ENCODE measurements at regions not wholly inside any gene's neighbourhood (a gene's known extent, or its start where the extent isn't known, plus 50 kb on each side); places are given as distances from the start of the nearest gene placed in this dataset.

DNA sequence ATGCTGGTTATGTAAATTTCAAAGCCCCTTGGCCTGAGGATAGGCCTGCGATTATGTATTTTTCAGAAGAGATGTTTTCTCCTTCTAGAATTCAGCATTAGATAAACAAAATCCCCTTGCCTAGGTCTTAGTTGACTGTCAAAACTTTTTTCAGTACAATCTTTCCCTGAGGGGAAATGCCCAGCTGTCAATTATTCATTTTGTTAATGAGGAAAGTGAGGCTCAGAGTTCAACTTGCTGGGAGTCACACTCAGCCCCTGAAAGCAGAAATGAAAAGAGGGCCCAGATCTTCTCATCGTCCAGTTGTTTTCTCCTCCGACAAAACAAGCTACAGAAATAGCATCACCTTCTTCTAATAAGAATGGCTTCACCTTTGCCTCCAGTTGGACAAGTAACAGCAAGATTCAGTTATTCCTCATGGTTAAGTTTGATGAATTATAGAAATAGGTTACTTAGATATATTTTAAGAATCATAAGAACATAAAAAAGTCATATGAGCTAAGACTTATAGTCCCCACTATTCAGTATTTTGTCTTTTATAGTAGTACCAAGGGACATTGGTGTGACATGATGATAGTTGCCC, 627.1 kb upstream of the WWC1 start:
- no peak for DNase-seq (ENCODE audit: low read depth, low spot score)

DNA sequence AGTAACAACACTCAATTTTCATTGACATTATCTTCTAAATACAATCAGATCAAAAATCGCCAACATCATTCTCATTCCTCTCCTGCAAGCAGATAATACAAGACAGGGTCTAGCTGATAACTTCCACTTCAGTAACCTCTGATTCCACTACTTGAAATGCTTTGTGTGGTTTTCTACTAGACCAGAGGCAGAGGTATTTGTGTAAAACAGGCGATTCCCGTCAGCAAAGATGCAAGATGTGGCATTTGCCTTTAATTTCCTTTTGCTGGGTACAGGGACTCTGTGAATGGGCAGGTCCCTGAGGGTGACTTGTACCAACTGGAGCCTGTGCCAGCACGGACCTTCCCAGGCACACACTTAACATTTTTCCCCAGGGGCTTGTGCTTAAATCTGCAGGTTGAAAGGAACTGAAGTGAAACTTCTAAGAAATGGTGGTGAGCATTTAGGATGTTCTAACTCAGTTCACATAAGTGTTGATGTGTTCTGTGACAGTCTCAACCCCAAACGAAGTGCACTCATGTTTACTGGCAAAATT, 625.5 kb upstream of the WWC1 start:
- DNase-seq (ENCODE audit: low read depth, low spot score) = no peak

DNA sequence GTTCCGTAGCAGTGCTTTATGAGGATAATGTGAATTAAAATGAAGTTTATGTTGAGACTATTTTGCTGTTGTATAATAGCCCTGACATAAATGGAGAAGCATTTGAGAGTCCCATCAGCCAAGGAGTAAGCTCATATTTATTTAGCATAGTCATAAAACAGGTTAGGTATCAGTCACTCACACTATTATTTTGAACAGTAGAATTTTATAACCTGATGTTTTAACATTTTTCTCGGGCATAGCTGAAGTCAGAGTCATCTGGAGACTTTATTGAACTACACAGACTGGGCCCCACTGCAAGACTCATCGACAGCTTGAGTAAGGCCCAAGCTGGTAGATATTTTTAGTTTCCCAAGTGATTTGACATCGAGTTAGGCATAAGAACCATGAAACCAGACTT, 620.3 kb upstream of the WWC1 start:
- no peak for DNase-seq (ENCODE audit: low read depth, low spot score)

DNA sequence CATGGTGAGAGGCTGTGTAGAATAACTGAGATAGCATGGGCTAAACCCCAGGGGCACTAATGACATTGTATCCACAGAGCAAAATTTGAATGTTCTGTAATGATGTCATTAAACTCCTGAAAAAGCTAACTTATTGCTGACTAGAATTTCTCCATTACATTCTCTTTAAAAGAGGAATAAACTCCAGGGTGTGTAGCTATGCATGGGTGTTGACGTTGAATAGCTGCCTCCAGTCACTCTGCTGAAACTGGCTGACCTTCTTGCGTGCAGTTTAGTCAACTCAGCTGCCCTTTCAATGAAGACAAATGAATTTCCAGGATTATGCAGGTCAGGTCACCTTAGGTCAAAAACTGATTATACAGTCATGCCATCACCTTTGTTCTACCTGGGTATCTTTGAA, 617.5 kb upstream of the WWC1 start:
- DNase-seq (ENCODE audit: low read depth, low spot score) = no peak

DNA sequence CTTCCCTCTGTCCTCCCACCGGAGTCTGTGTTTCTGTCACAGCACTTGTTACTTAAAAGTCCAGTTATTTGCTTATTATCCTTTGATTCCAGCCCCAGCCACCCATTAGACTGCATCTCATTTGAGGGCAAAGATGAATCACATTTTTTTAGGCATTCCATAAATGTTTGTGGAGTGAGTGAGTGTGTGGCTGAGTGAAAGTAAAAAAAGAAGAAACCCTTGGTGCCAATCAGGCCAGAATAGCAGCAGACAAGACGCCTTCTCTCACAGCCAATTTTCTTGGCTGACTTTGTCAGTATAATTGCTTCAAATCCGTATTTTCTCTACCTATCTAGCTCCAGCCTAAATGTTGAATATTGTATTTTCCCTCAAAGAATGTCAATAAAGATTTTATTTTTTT, 613.0 kb upstream of the WWC1 start:
- no peak for DNase-seq (ENCODE audit: low read depth, low spot score)

DNA sequence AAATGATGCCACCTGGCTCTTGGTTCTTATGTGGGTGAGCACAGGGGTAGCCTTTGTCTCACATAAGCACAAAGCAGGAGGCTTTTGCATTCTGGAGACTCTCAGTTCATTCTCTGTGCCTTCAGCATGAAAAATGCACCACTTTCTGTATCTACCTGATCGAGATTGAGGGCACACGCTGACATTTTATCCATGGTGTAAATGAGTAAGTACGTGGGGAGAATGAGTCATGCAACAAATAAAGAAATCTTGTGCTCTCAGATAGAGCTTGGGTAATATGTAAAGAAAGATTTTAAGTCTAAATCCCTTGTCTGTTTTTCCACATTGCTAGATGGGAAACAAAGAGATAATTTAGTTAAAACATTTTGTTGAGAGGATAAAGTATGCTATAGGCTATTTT, 607.2 kb upstream of the WWC1 start:
- no peak for DNase-seq (ENCODE audit: low read depth, low spot score)

DNA sequence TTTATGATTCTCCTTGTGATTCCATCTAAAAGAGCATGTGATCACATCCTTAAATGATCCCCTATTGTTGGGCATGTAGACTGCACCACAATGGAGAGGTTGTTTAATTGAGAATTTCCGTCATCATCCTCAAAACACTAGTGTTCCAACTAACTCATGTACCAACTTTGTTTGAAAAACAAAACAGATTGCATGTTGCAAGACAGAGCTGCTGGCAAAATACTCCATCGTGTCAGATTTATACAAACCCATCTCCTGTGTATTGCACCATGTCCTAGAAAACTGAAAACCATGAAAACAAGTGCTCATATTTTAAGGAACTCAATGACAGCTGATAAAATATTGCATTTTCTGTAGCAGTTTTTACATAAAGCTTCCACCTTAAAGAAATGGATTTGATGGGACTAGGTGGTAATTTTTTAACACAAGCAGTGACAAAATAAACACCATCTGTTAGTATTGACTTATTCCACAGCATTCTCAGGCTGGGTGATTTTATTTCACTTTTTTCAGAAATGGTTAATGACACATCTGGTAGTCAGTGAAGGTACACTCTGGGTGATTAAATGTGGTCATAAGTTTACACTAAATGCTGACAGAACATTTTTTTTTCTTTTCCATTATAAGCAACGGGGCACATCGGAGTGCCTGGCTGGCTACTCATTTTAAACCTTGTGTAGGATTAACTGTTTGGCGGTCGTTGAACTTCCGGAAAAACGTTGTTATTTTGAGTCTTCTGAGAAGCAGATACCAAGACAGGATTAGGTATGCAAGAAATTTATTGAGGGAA, 602.9 kb upstream of the WWC1 start:
- DNase-seq (ENCODE audit: low read depth, low spot score) = no peak

DNA sequence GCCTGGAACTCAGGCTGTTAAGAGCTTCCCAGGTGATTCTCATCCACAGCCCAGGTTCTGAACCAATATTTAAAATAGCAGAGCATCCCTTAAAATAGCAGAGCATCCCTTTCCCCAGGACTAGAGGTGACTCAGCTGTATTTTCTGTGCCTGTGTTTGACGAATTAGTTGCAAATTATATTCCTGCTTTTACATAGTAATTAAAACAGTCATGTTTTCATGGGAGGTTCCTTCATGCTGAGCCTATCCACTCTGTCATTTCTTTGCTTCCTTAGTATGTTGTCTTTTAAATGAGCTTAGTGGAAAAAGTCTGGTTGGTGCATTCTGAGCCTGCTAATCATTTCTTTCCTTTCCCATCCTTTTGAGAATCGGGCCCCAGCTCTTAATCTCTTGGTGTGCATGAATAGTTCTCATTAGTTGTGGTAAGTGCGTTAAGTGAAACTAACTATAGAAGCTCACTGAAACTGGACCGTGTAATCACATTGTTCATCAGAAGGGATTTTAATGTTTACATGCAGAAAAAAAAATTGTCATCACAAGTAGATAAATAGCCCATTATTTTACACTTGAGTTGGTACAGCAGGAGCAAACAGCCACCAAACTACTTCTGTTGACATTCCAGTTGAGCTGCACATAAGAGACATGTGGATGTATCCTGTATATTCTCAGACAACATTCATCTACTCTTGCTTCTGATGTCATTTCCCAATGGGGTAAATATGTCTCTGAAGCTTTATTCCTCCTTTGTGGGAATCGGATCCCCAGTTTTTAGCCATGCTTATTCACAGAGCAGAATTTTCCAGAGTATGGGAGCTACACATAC, 596.9 kb upstream of the WWC1 start:
- DNase-seq (ENCODE audit: low read depth, low spot score) = no peak

DNA sequence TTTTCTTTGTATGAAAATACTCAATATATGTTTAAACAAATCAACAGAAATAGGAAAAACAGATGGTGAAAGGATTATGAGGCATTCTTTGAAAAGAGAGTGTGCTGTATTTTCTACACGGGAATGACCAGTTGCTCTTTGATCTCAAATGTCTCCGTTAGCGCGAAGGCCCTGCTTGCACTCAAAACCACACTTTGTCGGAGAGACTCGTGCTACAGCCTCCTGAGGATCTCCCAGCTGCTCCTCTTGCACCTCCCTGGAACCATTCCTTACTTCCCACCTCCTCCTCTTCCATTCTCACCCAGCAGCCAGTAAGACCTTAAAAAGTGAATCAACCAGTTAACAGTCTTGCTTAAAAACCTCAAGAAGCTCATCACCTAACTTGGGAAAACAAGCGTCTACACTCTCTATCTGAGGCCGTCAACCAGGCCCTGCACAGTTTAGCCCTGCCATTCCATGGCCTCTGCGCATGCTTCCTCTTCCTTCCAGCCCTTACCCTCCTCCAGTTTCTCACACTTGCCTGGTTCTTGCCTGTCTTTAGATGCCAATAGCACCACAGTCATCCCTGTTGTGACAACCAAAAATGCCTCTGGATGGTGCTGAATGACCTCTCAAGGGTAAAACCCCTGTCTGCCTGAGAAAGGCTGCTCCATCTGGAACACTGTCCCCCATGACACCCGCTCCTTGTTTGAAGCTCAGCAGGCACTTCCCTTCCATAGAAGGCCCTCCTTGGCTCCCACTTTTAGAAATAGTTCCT, 594.7 kb upstream of the WWC1 start:
- DNase-seq (ENCODE audit: low read depth, low spot score) = no peak

DNA sequence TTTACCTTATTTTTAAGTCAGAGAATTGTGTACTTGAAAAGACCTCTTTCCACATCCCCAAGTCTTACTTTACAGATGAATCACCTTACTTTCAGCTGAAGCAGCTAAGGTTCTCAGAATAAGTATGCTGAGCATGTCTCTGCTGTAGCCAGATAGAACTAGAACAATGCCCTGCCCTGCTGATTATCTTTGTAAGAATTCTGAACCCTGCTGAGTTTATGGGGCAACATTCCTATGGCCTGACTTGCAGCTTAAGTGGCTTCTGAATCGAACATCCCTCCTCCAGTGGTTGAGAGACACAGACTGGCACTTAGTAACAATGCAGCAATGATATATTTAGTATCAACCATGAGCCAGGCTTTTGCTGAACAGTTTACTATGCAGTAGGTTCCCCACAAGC, 592.0 kb upstream of the WWC1 start:
- peak; percentile 45 for DNase-seq (ENCODE audit: low read depth, low spot score)

DNA sequence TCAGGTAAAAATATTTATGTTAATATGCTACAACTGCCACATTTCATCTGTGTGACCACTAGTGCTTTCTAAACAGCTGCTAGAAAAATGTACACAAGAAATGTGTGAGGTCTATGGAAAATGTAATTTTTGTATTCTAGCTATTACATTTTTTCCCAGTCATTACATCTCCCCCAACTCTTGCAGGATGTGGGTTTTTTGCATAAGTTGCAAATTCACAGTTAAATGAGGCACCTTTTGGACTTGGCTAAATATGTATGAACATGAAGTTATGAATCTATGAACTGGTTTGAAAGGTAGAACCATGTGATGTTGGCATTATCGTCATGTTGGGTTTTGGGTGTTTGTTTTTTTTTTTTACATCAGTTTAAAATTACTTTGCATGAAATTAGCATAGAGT, 590.4 kb upstream of the WWC1 start:
- DNase-seq (ENCODE audit: low read depth, low spot score) = no peak

DNA sequence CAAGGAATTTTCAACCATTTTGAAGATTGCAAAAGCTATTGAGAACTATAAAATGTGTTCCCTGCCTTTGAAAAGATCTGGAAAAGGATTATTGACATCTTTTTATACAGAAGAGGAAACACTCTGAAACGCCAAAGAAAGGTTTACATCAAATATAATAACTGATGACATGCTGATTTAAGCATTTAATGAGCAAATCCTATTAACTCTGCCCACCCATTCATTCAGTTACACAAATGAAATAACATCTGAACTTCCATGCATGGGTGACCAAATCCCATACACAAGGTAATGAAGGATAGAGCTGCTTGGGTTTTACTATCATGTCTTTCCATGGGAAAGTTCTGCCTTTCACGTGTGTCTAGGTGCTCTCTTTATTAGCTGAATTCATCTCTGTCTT, 589.4 kb upstream of the WWC1 start:
- DNase-seq (ENCODE audit: low read depth, low spot score) = no peak

DNA sequence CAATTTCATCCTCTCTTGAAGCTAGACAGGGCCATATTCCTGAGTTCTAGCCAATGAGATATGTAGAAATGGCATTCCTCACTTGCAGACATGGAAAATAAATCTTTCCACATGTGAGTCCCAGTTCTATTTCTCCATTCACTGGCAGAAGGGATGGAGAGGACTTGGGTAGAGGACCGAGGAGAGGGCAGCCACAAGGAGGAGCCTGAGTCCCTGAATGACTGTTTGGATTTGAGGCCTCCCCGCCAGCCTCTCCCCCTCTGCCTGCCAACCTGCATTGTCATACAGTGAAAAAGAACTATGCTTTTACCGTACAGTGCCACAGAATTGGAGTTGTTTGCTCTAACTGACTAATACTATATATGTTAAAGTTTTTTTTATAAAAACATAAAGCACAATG, 583.0 kb upstream of the WWC1 start:
- DNase-seq (ENCODE audit: low read depth, low spot score) = no peak

DNA sequence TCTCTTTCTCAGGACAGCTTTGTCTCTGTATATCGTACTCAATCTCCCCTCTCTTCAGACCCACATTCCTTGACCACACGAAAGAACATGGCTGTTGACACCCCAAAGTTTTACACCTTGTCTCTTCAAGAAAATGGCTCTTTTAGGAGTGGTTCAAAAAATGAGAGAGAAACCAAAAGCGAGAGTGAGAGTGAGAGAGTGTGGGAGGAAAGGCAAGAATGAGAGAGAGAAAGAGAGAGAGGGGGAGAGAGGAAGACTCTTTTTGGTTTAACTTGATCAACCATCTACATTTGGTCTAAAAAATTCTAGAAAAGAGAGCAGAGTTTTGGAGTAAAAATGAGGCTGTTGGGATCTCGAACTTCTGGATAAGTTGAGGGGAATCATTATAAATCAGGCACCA, 581.8 kb upstream of the WWC1 start:
- DNase-seq (ENCODE audit: low read depth, low spot score) = no peak

DNA sequence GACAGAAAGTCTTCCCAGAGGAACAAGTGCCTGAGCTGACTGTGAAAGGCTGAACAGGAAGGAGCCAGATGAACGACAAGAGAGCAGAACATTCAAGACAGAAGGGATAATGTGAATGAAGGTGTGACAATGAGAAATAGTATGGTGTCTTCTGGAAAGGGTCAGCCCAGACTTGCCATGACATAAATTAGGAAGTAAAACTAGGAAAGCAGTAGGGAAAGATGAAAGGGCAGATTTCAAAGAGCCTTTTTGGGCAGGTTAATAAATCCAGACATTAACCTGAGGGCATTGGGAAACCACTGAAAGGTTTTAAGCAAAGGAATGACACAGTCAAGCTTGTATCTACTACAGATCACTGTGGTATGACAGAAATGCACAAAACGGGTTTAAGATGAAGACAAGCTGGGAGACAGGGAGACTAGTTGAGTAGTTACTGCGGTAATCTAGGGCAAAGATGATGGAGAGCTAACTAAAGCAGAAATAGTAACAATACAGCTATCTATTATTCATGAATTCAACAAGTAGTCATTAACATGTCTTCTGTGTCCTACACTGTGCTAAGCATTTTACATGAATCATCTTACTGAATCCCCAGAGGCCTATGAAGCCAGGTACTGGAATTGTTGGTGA, 580.9 kb upstream of the WWC1 start:
- DNase-seq (ENCODE audit: low read depth, low spot score) = no peak

DNA sequence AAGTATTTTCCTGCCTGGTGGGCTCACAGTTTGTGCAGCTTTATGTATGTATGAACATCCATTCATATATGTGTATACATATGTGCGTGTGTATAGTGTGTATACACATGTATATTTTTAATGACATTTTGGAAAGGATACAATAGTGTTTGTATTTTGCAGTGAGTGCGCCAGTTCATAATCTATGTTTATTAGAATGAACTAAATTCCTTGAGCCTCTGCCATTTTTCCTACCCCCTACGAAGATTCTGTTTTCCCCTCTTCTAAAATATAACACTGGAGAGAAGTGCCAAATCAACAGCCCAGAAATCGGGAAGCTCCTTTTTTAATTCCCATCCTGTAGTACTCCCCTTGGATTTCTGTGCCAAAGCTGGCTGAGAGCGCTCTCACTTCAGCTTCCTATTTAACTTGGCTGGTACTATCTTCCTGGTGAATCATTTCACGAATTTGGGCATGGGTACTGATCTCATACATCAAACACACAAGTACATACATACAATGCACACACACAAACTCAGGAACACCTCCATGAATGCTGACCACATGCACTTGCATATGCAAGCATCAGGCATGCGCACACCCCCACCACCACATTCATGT, 578.4 kb upstream of the WWC1 start:
- DNase-seq (ENCODE audit: low read depth, low spot score) = no peak

DNA sequence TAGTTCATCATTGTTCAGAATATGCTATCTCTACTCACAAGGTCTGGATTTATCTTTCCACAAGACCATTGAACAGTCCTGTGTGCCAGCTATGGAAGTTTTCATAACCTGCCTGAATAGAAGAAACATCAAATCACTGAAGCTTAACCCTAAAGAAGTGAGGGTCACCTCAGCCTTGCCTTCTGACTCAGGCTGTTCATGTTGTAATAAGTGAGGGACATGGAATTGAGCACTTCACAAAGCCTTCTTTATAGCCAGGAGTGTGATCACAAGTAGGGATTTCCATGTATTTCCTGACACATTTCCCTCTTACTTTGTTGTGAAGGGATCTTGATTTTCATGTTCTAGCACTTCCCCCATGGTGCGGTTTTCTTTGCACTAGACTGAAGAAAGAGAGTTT, 577.5 kb upstream of the WWC1 start:
- no peak for DNase-seq (ENCODE audit: low read depth, low spot score)

DNA sequence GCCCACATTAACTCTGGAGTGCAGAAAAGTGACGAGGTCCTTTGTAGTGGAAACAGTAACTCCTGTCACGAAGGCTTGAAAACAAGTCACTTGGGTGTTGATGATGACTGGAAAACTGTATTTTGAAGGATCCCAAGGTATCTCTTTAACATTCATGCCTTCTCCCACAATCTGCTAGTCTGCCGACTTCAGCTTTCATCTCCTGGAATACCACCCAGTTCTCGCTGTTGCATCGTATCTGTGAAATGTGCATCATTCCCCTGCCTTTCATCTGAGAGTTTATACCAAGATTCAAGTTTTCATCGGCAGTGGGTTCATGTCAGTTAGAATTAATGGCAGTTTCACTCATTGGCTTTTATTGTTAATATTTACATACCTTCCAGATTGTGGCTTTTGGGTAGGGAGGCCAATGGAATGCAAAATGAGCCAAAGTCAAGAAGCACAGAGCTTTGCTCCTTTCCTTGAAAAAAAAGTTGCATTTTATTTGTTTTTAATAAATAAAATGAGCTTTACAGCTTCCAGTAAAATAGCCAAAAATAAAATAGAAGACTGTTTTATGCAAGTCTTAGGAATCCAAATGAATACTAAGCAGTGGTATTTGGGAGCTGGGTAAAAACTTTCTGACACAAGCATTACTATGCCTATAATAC, 575.2 kb upstream of the WWC1 start:
- DNase-seq (ENCODE audit: low read depth, low spot score) = no peak

DNA sequence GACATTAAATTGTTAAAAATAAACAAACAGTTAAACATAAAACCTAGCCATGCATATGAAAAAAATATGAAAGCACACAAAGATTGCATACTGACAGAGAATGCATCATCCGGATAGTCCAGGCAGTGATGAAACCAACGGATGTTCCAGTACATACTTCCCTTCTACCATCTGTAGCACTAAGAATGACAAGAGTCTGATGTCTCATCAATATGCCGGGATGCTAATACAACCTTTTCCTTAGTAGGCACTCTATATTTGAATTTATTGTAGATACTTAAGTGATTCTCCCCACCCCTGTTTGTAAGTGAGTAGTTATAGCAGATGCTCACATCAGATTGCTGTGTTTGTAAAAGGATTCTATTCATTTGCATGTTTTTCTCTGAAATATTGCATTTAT, 571.2 kb upstream of the WWC1 start:
- no peak for DNase-seq (ENCODE audit: low read depth, low spot score)

DNA sequence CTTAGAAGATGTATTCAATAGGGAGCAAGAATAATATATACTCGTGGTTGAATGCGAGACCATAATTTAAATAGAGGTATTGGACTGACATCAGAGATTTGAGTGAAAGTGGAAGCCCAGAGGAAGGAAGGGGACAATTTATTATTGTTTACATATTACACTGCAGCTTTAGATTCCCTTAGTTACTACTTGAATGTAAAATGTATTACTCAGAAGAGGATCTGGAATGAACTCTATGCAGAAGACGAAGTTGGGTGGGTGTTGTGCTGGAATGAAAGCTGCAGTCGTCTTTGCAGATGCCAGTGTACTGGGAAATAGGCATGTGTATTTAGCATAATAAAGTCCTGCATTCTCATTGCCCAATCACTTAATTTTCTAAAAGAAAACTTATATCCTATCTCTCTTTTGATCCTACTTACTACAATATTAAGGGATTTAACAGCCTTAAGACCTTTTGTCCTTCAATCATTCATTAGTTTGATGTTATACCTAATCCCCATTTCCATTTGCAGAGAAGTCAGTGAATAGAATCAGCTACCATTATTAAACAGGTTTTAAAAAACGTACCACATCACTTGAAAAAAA, 570.7 kb upstream of the WWC1 start:
- DNase-seq (ENCODE audit: low read depth, low spot score) = no peak

Data from brain pericyte (primary cell).